Activated CD8-positive, alpha-beta T cell treated with anti-CD3 and anti-CD28 coated beads for 36 hours (primary cell): ENCODE measurements at regions not wholly inside any gene's neighbourhood (a gene's known extent, or its start where the extent isn't known, plus 50 kb on each side); places are given as distances from the start of the nearest gene placed in this dataset.

Source experiments
- ATAC-seq: fragments of 200-7000 bp; cut with Tn5 transposase; one replicate; pipeline ENCODE4 v1.10.0; 2021; ENCODE audit warnings: mild to moderate bottlenecking, moderate library complexity
- CTCF ChIA-PET: fragments of 350-600 bp; sonication (Branson Sonifier 250); formaldehyde crosslinking; loops from one replicate; lab custom pipeline; 2021; ENCODE audit warnings: antibody characterized with exemption; lab: Charles Lee
- POLR2A ChIA-PET: fragments of 350-600 bp; sonication (Branson Sonifier 250); formaldehyde crosslinking; loops from one replicate; lab custom pipeline; 2021; ENCODE audit warnings: antibody characterized with exemption; lab: Charles Lee
- DNase-seq: peaks from one replicate; pipeline ENCODE4 v3.0.0-alpha.2; 2020
- H3K27ac Mint-ChIP-seq: one replicate; pipeline ENCODE4 v1.8.0; 2021; ENCODE audit warnings: mild to moderate bottlenecking, mixed read lengths
- H3K27me3 Mint-ChIP-seq: one replicate; pipeline ENCODE4 v1.8.0; 2021; ENCODE audit warnings: mixed read lengths
- H3K36me3 Mint-ChIP-seq: one replicate; pipeline ENCODE4 v1.8.0; 2021; ENCODE audit warnings: low read depth, mixed read lengths
- H3K4me1 Mint-ChIP-seq: one replicate; pipeline ENCODE4 v1.8.0; 2021; ENCODE audit warnings: low read depth, mixed read lengths
- H3K4me3 Mint-ChIP-seq: one replicate; pipeline ENCODE4 v1.8.0; 2021; ENCODE audit warnings: mild to moderate bottlenecking, moderate library complexity, mixed read lengths
- H3K9me3 Mint-ChIP-seq: one replicate; pipeline ENCODE4 v1.8.0; 2021; ENCODE audit warnings: mixed read lengths
- CTCF ChIP-seq: fragments of 200-600 bp; IDR thresholded peaks from one replicate; pipeline ENCODE4 v1.8.0; 2022; ENCODE audit warnings: antibody characterized with exemption, mild to moderate bottlenecking
- intact Hi-C: fragments of 100-400 bp; cut with micrococcal nuclease; formaldehyde crosslinking; loops from one replicate; pipeline ENCODE4 v1.10.0; 2022

GRCh38 chr5:138649775-138650174 is 74.6 kb upstream of the HSPA9 start:
- Mint-ChIP-seq H3K9me3 (no peaks in the 10 kb centered on the region), H3K4me1 (peaks cover 21% of the 10 kb centered on the region), H3K36me3 (no peaks in the 10 kb centered on the region), H3K27me3 (peaks cover 81% of the 10 kb centered on the region), H3K4me3 (no peak overlapping the region), H3K27ac (no peak overlapping the region)
- ATAC-seq: no peak
- intact Hi-C loops: no loop called here
- ChIA-PET CTCF (interaction anchor here (0.7 kb wide), 1 partner anchor 9 kb away, joined by 3 read pairs; no protein-coding TSS in a partner anchor), POLR2A (no interaction called here)
- DNase-seq: no peak
- TF ChIP-seq CTCF: no peak

GRCh38 chr5:138649316-138649720 is 74.1 kb upstream of the HSPA9 start:
- Mint-ChIP-seq H3K9me3 (no peaks in the 10 kb centered on the region), H3K4me3 (no peak overlapping the region), H3K36me3 (no peaks in the 10 kb centered on the region), H3K4me1 (peaks cover 16% of the 10 kb centered on the region), H3K27ac (no peak overlapping the region), H3K27me3 (peaks cover 81% of the 10 kb centered on the region)
- ATAC-seq (no peak), DNase-seq (no peak)
- ChIA-PET CTCF (interaction anchor here (0.7 kb wide), 1 partner anchor 8 kb away, joined by 3 read pairs; no protein-coding TSS in a partner anchor), POLR2A (interaction anchor here (1.4 kb wide), 1 partner anchor 74 kb away, joined by 4 read pairs; the partner anchor contains the start of gene HSPA9)
- TF ChIP-seq CTCF: no peak
- intact Hi-C loops: no loop called here

GRCh38 chr5:138648841-138649240 is 73.6 kb upstream of the HSPA9 start:
- ATAC-seq (no peak), DNase-seq (no peak)
- POLR2A ChIA-PET: interaction anchor here (1.3 to 1.4 kb wide), 2 partner anchors 73 to 117 kb away, joined by 3 to 4 read pairs; partner anchors contain the start of gene HSPA9
- intact Hi-C loops: no loop called here
- Mint-ChIP-seq H3K36me3 (no peaks in the 10 kb centered on the region), H3K4me1 (peaks cover 12% of the 10 kb centered on the region), H3K9me3 (no peaks in the 10 kb centered on the region), H3K27me3 (peaks cover 80% of the 10 kb centered on the region), H3K27ac (no peak overlapping the region), H3K4me3 (no peak overlapping the region)
- TF ChIP-seq CTCF: no peak
- CTCF ChIA-PET: no interaction called here

- ATAC-seq: no peak
- no peak for TF ChIP-seq CTCF
- CTCF ChIA-PET: interaction anchor here (0.9 kb wide), 1 partner anchor 68 kb away, joined by 3 read pairs; no protein-coding TSS in a partner anchor
These were observed 72.7 kb upstream of the HSPA9 start for GRCh38 chr5:138647794-138648410.

GRCh38 chr5:138647261-138647788 is 72.1 kb upstream of the HSPA9 start:
- peaks cover 77% of the 10 kb centered on the region for H3K27me3 Mint-ChIP-seq
- TF ChIP-seq CTCF: no peak
- intact Hi-C loops: no loop called here

More at GRCh38 chr5:138647794-138648410, 72.7 kb upstream of the HSPA9 start:
- H3K36me3 Mint-ChIP-seq: no peaks in the 10 kb centered on the region
- intact Hi-C loops: no loop called here
- POLR2A ChIA-PET: interaction anchor here (0.5 to 1.4 kb wide), 3 partner anchors 35 to 118 kb away, joined by 3 to 4 read pairs (median 3); partner anchors contain the start of gene HSPA9
- no peak overlapping the region for H3K4me3 Mint-ChIP-seq
- H3K27ac Mint-ChIP-seq: no peak overlapping the region
- peaks cover 3% of the 10 kb centered on the region for H3K4me1 Mint-ChIP-seq
- H3K27me3 Mint-ChIP-seq: peaks cover 80% of the 10 kb centered on the region
- no peaks in the 10 kb centered on the region for H3K9me3 Mint-ChIP-seq
- DNase-seq: no peak

More at GRCh38 chr5:138647261-138647788, 72.1 kb upstream of the HSPA9 start:
- no peak for ATAC-seq
- no peak overlapping the region for H3K27ac Mint-ChIP-seq
- H3K9me3 Mint-ChIP-seq: no peaks in the 10 kb centered on the region
- no peaks in the 10 kb centered on the region for H3K36me3 Mint-ChIP-seq
- ChIA-PET CTCF (interaction anchor here (0.9 kb wide), 1 partner anchor 68 kb away, joined by 3 read pairs; no protein-coding TSS in a partner anchor), POLR2A (interaction anchor here (0.5 to 1.3 kb wide), 2 partner anchors 34 to 118 kb away, joined by 3 read pairs; no protein-coding TSS in a partner anchor)
- peaks cover 3% of the 10 kb centered on the region for H3K4me1 Mint-ChIP-seq
- no peak for DNase-seq
- no peak overlapping the region for H3K4me3 Mint-ChIP-seq
